MCF 10A (cell line): ENCODE measurements at regions not wholly inside any gene's neighbourhood (a gene's known extent, or its start where the extent isn't known, plus 50 kb on each side); places are given as distances from the start of the nearest gene placed in this dataset.

Source experiments
- BruUV-seq: library from RNA; stranded (reverse); fragments of 400-500 nt; replicated peaks from 2 replicates; lab custom pipeline; 2021; lab: Mats Ljungman, UMichigan
- CTCF ChIA-PET: fragments of 300-600 bp; sonication (Branson Sonifier 250); formaldehyde crosslinking; extraction: SDS; loops from one replicate; lab custom pipeline; 2021; ENCODE audit warnings: antibody characterized with exemption, inconsistent platforms; lab: Yijun Ruan, JAX
- POLR2A ChIA-PET: fragments of 300-600, 350-650 bp; sonication (Branson Sonifier 250); formaldehyde crosslinking; extraction: SDS; loops from one replicate; lab custom pipeline; 2020; ENCODE audit warnings: antibody characterized with exemption, inconsistent platforms; lab: Yijun Ruan, JAX
- DNase-seq: peaks from one replicate; pipeline ENCODE4 v3.0.0-alpha.2; 2018; ENCODE audit not compliant: unreplicated experiment
- H3K27ac Mint-ChIP-seq: one replicate; pipeline ENCODE4 v1.8.0; 2022; ENCODE audit warnings: mild to moderate bottlenecking, low read depth, mixed read lengths; ENCODE audit not compliant: unreplicated experiment
- H3K27me3 Mint-ChIP-seq: one replicate; pipeline ENCODE4 v1.8.0; 2022; ENCODE audit warnings: mixed read lengths; ENCODE audit not compliant: insufficient read depth, unreplicated experiment
- H3K36me3 Mint-ChIP-seq: one replicate; pipeline ENCODE4 v1.8.0; 2022; ENCODE audit warnings: mild to moderate bottlenecking, moderate library complexity, mixed read lengths; ENCODE audit not compliant: insufficient read depth, unreplicated experiment
- H3K4me1 Mint-ChIP-seq: one replicate; pipeline ENCODE4 v1.8.0; 2022; ENCODE audit warnings: mixed read lengths; ENCODE audit not compliant: insufficient read depth, unreplicated experiment
- H3K4me3 Mint-ChIP-seq: one replicate; pipeline ENCODE4 v1.8.0; 2022; ENCODE audit warnings: mild to moderate bottlenecking, moderate library complexity, mixed read lengths; ENCODE audit not compliant: unreplicated experiment
- H3K9me3 Mint-ChIP-seq: one replicate; pipeline ENCODE4 v1.8.0; 2022; ENCODE audit warnings: mixed read lengths; ENCODE audit not compliant: unreplicated experiment
- CTCF ChIP-seq: fragments of 200-600 bp; IDR thresholded peaks from one replicate; pipeline ENCODE4 v1.8.0; 2022; ENCODE audit warnings: antibody characterized with exemption, mild to moderate bottlenecking; ENCODE audit not compliant: unreplicated experiment
- intact Hi-C: fragments of 100-400 bp; cut with micrococcal nuclease; formaldehyde crosslinking; loops from 2 replicates; pipeline ENCODE4 v1.14.1; 2022

- intact Hi-C loops, result no loop called here
- Mint-ChIP-seq H3K9me3 (no peaks in the 10 kb centered on the region), H3K27ac (no peak overlapping the region), H3K36me3 (no peaks in the 10 kb centered on the region), H3K27me3 (no peaks in the 10 kb centered on the region), H3K4me1 (peaks cover 12% of the 10 kb centered on the region), H3K4me3 (no peak overlapping the region)
- DNase-seq, result peak; percentile 30
- no TSS peak for BruUV-seq
- POLR2A ChIA-PET, result interaction anchor here (0.7 kb wide), 1 partner anchor 50 kb away, joined by 3 read pairs; no protein-coding TSS in a partner anchor
- TF ChIP-seq CTCF, result no peak
- CTCF ChIA-PET, result no interaction called here
These were observed 96.6 kb downstream of the GATA3 start for GRCh38 chr10:8151086-8151485.

GRCh38 chr10:8156918-8157317 is 102.4 kb downstream of the GATA3 start:
- no TSS peak for BruUV-seq
- no peak for DNase-seq
- peaks cover 24% of the 10 kb centered on the region for H3K4me1 Mint-ChIP-seq
- no peaks in the 10 kb centered on the region for H3K9me3 Mint-ChIP-seq
- no peak overlapping the region for H3K4me3 Mint-ChIP-seq
- ChIA-PET POLR2A (no interaction called here), CTCF (no interaction called here)
- H3K36me3 Mint-ChIP-seq, result no peaks in the 10 kb centered on the region
- H3K27me3 Mint-ChIP-seq, result no peaks in the 10 kb centered on the region
- H3K27ac Mint-ChIP-seq, result no peak overlapping the region
- TF ChIP-seq CTCF, result no peak
- intact Hi-C loops, result no loop called here

- TF ChIP-seq CTCF, result no peak
- Mint-ChIP-seq H3K4me3 (no peak overlapping the region), H3K27ac (no peak overlapping the region), H3K9me3 (no peaks in the 10 kb centered on the region), H3K27me3 (no peaks in the 10 kb centered on the region), H3K4me1 (peaks cover 24% of the 10 kb centered on the region), H3K36me3 (no peaks in the 10 kb centered on the region)
- intact Hi-C loops, result no loop called here
- peak; percentile 63 for DNase-seq
- BruUV-seq, result no TSS peak
- ChIA-PET CTCF (interaction anchor here (0.6 to 0.7 kb wide), 2 partner anchors 10 to 276 kb away, joined by 3 to 5 read pairs; no protein-coding TSS in a partner anchor), POLR2A (interaction anchor here (0.6 to 1.3 kb wide), 3 partner anchors 9 to 457 kb away, joined by 3 to 4 read pairs (median 3); no protein-coding TSS in a partner anchor)
These were observed 103.9 kb downstream of the GATA3 start for GRCh38 chr10:8158193-8159071.
